GM19035 (cell line): ENCODE measurements at regions not wholly inside any gene's neighbourhood (a gene's known extent, or its start where the extent isn't known, plus 50 kb on each side); places are given as distances from the start of the nearest gene placed in this dataset.
A peak's percentile ranks its signal among the peaks of the same experiment; 100 is the strongest.

Source experiments
- ATAC-seq: cut with Tn5 transposase; IDR thresholded peaks from one replicate; pipeline ENCODE4 v1.9.1; 2021; ENCODE audit not compliant: unreplicated experiment

DNA sequence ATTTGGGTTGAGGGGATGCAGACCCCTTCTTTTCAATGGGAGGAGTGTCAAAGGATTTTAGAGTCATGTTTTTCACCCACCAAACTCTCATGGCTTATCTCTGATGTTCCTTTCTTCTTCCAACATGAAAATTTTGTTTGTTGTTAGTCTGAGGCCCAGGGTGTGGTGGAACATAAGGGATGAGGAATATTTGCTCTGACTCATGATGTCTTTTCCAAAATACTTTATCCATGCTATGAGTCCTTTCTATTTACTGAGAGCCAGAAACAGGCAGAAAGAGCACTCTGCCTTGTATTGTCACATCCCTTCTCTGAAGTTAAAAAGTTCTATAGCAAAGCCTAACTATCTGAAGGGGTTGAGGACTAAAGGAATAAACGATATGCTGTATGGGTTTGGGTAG is 61.6 kb upstream of the GYPA start:
- ATAC-seq = no peak

DNA sequence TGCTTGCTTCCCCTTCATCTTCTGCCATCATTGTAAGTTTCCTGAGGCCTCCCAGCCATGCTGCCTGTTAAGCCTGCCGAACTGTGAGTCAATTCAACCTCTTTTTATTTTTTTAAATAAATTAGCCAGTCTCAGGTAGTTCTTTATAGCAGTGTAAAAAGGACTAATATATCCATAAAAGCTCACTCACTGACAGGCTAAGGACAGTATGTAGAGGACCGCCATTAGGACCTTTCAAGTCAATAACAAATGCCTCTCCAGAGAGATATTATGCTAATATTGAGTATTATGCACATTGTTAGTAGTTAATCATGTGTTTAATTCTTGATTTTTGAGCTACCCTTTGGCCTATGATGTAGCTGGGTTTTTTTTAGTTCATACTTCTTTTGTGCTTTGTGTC is 62.6 kb upstream of the GYPA start:
- no peak for ATAC-seq

GRCh38 chr4:144204431-144204830 is 63.9 kb upstream of the GYPA start:
- ATAC-seq = no peak

DNA sequence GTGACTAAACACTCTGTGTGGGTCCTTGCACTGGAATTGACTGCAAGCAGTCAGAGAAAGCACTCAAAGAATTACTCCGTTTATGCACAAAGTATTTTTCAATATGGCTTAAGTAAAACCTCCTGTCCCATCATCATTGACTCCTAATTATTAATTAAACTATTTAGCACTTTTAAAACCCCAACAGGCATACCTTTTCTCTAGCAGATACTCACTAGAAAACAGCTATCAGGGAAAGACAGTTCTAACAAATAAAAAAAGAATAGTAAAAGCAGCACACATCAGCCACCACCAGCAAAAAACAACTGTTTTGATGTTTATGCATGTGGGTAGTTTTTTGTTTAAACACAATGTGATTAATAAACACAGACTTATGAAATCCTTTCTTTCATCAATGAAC is 66.2 kb upstream of the GYPA start:
- ATAC-seq = no peak

- no peak for ATAC-seq
These were observed 67.6 kb upstream of the GYPA start for GRCh38 chr4:144208074-144208473.

GRCh38 chr4:144209491-144209890 is 69.0 kb upstream of the GYPA start:
- ATAC-seq = no peak

DNA sequence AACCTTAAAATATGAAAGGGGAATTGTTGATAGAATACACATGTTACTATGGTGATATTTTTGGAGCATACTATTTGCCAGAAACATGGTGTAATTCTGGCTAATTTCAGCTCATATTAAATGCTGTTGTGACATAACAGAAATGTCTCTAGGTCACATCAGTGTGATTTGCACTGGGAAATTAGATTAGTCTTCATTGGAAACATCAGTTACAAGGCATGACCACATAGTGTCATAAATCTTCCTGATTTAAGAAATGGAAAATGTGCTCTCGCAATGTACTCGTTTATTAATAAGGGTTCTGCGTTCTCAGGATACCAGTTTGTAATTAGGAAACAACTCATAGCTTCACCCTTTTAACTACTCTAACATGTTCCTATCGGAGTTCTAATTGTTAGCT is 72.9 kb upstream of the GYPA start:
- ATAC-seq = no peak

- no peak for ATAC-seq
These were observed 82.6 kb upstream of the GYPA start for GRCh38 chr4:144223149-144223548.

- ATAC-seq = no peak
These were observed 83.1 kb upstream of the GYPA start for GRCh38 chr4:144223661-144224060.

- ATAC-seq = no peak
These were observed 118.8 kb upstream of the GYPA start for GRCh38 chr4:144259285-144259684.

- no peak for ATAC-seq
These were observed 126.6 kb upstream of the GYPA start for GRCh38 chr4:144267084-144267483.

- ATAC-seq = no peak
These were observed 140.2 kb upstream of the GYPA start for GRCh38 chr4:144280688-144281087.

DNA sequence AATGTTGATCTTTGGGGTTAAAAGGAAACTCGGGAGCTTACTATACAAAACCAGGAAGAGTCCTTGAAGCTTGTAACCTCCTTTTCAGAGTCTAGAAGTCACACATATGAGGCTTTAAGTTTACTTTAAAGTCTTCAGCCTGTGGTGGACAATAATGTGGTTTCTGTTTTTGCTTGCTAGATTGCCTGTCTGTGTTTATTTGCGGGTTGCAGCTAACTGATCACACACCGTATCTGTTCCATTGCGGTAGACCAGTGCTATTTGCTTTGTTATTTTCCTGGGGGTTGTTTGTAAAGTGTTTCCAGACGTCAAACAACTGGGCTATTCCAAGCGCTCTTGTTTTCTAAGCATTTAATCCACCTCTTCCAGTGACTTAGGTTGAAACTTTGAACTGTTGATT is 143.0 kb upstream of the GYPA start:
- no peak for ATAC-seq

- no peak for ATAC-seq
These were observed 143.5 kb upstream of the GYPA start for GRCh38 chr4:144284026-144284425.

DNA sequence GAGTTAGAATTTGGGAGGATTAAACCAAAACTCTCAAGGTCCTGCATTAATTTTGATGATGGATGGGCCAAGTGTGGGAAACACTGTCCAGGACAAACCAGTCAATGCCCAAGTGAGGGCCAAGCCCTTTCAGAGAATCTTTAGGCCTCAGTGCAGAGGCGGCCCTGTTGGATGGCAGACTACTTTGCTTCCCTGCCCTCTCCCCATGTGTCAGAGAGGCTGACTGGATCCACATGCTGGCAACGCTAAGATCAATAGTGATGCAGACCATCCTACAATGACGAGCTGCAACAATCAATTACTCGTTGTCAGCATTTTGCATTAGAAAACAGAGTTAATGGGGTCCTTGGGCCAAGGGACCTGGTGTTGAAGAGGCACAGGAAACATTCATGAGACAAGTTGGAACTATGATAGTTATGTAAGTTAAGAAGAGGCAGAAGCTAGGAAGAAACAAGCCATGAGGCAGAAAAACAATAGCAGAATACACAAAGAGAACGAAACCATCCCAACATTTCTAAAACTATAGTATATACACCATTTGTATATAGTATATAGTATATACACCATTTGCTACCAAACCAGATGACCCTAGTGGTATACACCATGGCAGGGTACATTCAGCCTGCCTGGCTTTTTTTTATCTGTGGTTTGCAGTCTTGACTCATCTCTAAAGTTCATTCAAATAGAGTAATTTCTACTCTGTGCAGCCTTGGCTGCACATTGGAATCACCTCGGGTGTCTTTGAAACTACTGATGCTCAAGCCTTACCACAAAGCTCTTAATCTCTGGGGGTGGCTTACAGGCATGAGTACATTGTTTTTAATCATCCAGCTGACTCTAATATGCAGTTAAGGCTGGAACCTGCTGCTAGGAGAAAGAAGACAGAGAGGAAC is 147.7 kb upstream of the GYPA start:
- peak; percentile 83 for ATAC-seq

GRCh38 chr4:144289667-144290428 is 149.3 kb upstream of the GYPA start:
- ATAC-seq = no peak

DNA sequence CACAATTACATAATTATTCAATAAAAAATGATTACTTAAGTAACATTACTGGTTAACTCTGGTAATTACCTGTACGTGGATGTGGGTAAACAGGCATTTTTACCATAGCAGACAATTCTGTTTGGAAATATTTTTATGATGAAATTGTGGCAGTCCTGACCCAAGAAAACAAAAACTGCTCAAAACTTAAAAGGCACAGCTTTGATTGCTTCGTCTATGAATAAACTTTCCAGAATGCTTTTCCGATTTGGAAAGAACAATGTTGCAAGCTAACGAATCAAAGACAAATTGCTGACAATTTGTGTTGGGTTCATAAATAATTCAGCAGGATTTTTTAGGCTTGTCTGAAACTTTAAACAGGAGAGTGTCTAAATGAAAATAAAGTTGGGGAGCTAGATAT is 150.6 kb upstream of the GYPA start:
- ATAC-seq = no peak

DNA sequence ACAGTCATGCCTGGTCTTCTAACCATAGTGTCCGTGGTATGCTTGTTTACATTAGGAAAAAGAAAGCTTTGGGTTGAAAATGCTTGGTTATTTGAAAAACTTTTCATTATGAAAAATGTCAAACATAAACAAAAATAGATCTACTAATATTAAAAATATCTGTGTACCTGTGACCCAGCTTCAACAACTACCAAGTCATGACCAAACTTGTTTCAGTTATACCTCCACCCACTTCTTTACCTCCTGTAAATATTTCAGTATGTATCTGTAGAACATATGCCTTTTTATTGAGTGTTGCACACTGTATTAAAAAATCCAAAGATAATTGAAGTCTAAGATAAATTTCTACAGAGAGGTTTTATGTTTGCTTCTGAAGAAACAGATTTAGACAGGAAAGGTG is 153.7 kb upstream of the GYPA start:
- no peak for ATAC-seq

GRCh38 chr4:144295286-144295995 is 154.9 kb upstream of the GYPA start:
- ATAC-seq = no peak

DNA sequence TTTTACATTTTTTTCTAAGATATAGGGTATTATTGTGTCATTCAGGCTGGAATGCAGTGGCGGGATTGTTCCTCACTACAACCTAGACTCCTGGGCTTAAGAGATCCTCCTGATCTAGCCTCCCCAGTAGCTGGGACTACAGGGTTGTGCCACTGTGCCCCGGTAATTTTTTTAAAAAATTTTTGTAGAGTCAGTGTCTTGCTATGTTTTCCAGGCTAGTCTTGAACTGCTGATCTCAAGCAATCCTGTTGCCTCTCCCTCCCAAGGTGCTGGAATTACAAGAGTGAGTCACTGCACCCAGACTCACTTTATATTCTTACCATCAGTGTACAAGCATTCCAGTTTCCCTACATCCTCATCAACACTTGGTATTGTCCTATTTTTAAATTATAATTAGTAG is 156.4 kb upstream of the GYPA start:
- no peak for ATAC-seq

- ATAC-seq = no peak
These were observed 158.0 kb upstream of the GYPA start for GRCh38 chr4:144298519-144298918.

- no peak for ATAC-seq
These were observed 160.1 kb upstream of the GYPA start for GRCh38 chr4:144300616-144301015.
